Vagina (tissue), 2 donors: ENCODE measurements at regions not wholly inside any gene's neighbourhood (a gene's known extent, or its start where the extent isn't known, plus 50 kb on each side); places are given as distances from the start of the nearest gene placed in this dataset.

Experiments used
- DNase-seq, 2 donors: peaks; one replicate each; pipeline ENCODE4 v3.0.0-alpha.2; 2017; ENCODE audit errors: extremely low spot score in 2 of 2
- H3K27ac ChIP-seq: fragments of 200-600 bp; sonication (generic); one replicate; pipeline ENCODE4 v1.5.1; 2019
- H3K27me3 ChIP-seq: fragments of 200-600 bp; sonication (generic); one replicate; pipeline ENCODE4 v1.5.1; 2019
- H3K36me3 ChIP-seq, 2 donors: fragments of 200-600 bp; sonication (generic); one replicate each; pipeline ENCODE4 v1.5.1; 2017 to 2019
- H3K4me1 ChIP-seq: fragments of 200-600 bp; sonication (generic); one replicate; pipeline ENCODE4 v1.5.1; 2019
- H3K4me3 ChIP-seq, 2 donors: fragments of 200-600 bp; sonication (generic); 1 replicate in 1 of 2; 2 replicates in 1 of 2; pipeline ENCODE4 v1.5.1; 2016 to 2019
- H3K9me3 ChIP-seq: fragments of 200-600 bp; sonication (generic); one replicate; pipeline ENCODE4 v1.5.1; 2019
- POLR2A ChIP-seq, 2 donors: fragments of 450-650 bp; IDR thresholded peaks; one replicate each; pipeline ENCODE4 v1.6.1; 2017; ENCODE audit warnings: antibody characterized with exemption in 2 of 2, mild to moderate bottlenecking in 2 of 2, moderate library complexity in 2 of 2
- POLR2AphosphoS5 ChIP-seq, 2 donors: sonication (generic); formaldehyde crosslinking; IDR thresholded peaks; one replicate each; pipeline ENCODE4 v1.9.0; 2017; ENCODE audit warnings: antibody characterized with exemption in 2 of 2, mild to moderate bottlenecking in 2 of 2, low read depth in 1 of 2; ENCODE audit not compliant: insufficient read depth in 1 of 2
- intact Hi-C: fragments of 100-400 bp; cut with DNase I; formaldehyde crosslinking; loops from one replicate; pipeline ENCODE4 v1.15.1; 2023
- TF ChIP-seq, protein P1 (sequence below), 3 experiments: fragments of 450-650 bp in 2 of 3; fragments of 200-600 bp in 1 of 3; sonication (generic) in 1 of 3; IDR thresholded peaks; one replicate each; pipeline ENCODE4 v1.5.1; 2017 to 2019; ENCODE audit warnings: antibody characterized with exemption in 3 of 3, mild to moderate bottlenecking in 2 of 3, moderate library complexity in 2 of 3

DNA sequence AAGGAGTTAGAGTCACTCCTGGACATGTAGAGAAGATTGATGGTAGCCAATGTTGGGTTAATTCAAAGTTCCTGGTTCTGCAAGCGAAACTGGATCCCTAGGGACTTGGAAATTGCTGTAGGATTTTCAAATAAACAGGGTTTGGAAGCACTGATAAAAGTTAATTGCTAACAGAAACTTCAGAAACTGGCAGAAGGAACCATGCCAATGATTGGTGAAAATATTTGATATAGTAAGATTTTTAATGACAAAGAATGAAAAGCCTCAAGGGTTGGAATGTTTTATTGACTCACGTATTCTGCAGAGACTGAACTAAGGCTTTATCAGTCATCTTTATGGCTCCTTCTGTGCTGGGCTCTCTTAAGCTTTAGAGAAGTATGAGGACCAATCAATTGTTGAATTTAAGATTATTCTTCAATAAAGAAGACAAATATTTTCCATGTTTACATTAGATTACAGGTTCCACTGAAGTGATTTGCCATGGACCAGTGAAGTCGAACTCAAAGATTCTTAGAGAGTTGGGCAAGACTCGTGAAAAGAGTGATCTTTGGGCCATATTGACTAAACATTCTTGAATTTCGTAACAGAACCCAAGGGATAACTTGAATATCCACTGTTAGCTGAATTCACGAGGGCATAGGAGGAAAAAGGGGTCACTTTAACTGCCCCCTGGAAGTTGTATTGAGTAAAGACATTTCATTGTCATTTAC lies 371.4 kb downstream of the HDGFL1 start:
- Histone ChIP-seq H3K36me3 (no peaks in the 10 kb centered on the region), H3K4me3 (no peak overlapping the region), H3K27ac (no peak overlapping the region), H3K27me3 (no peaks in the 10 kb centered on the region), H3K4me1 (peaks cover 16% of the 10 kb centered on the region), H3K9me3 (no peaks in the 10 kb centered on the region)
- intact Hi-C loops, result no loop called here
- TF ChIP-seq POLR2AphosphoS5 (IDR thresholded peaks at IDR 0.05; ENCODE audit: insufficient read depth in 1 of 2, low read depth in 1 of 2), result no peak
- TF ChIP-seq, protein P1, sequence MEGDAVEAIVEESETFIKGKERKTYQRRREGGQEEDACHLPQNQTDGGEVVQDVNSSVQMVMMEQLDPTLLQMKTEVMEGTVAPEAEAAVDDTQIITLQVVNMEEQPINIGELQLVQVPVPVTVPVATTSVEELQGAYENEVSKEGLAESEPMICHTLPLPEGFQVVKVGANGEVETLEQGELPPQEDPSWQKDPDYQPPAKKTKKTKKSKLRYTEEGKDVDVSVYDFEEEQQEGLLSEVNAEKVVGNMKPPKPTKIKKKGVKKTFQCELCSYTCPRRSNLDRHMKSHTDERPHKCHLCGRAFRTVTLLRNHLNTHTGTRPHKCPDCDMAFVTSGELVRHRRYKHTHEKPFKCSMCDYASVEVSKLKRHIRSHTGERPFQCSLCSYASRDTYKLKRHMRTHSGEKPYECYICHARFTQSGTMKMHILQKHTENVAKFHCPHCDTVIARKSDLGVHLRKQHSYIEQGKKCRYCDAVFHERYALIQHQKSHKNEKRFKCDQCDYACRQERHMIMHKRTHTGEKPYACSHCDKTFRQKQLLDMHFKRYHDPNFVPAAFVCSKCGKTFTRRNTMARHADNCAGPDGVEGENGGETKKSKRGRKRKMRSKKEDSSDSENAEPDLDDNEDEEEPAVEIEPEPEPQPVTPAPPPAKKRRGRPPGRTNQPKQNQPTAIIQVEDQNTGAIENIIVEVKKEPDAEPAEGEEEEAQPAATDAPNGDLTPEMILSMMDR (IDR thresholded peaks at IDR 0.05), result no peak
- TF ChIP-seq POLR2A (IDR thresholded peaks at IDR 0.05), result no peak
- no peak for DNase-seq

DNA sequence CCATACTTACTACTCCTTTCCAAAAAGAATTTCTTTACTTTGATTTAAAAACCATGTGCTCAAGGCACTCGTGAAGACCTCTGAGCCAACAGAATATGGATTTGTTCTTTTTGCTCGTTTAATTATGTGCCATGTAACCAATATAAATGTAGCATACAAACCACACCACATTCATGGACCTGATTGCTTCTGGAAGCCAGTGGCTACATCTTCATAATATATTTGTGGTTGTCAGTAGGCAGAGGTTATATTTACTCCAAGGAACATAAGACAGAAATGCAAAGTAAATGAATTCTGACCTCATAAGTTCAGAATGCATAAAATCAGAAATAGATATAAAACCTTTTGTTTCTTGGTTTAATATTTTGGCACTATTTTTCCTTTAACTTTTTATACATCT lies 373.0 kb downstream of the HDGFL1 start:
- no peaks in the 10 kb centered on the region for H3K36me3 ChIP-seq
- no peak for DNase-seq
- intact Hi-C loops, result no loop called here
- TF ChIP-seq, protein P1 (IDR thresholded peaks at IDR 0.05), result no peak
- TF ChIP-seq POLR2A (IDR thresholded peaks at IDR 0.05) (no peak), POLR2AphosphoS5 (IDR thresholded peaks at IDR 0.05; ENCODE audit: insufficient read depth in 1 of 2, low read depth in 1 of 2) (no peak)
- no peak overlapping the region for H3K27ac ChIP-seq
- peaks cover 16% of the 10 kb centered on the region for H3K4me1 ChIP-seq
- no peak overlapping the region for H3K4me3 ChIP-seq
- no peaks in the 10 kb centered on the region for H3K9me3 ChIP-seq
- H3K27me3 ChIP-seq, result no peaks in the 10 kb centered on the region

DNA sequence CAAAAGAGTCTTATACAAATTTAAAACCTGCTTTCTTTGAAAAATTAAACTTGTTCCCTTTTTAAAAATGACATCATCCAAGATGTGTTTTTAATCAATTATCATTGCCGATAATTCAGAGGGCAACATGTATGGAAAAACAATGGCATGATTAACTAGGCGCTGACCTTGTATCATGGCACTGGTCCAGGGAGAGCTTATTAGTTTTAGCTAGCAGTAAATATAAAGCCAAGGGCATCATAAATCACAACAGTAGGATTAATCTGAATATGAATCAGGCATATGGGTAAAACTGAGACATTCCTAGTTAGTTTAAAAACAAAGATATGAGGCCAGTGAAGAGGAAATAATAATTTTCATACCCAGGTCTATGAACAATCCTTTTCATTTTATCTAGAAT lies 374.0 kb downstream of the HDGFL1 start:
- intact Hi-C loops, result no loop called here
- no peak overlapping the region for H3K27ac ChIP-seq
- H3K27me3 ChIP-seq, result no peaks in the 10 kb centered on the region
- peaks cover 16% of the 10 kb centered on the region for H3K4me1 ChIP-seq
- H3K36me3 ChIP-seq, result no peaks in the 10 kb centered on the region
- no peaks in the 10 kb centered on the region for H3K9me3 ChIP-seq
- TF ChIP-seq, protein P1 (IDR thresholded peaks at IDR 0.05), result no peak
- no peak for TF ChIP-seq POLR2A (IDR thresholded peaks at IDR 0.05)
- no peak for TF ChIP-seq POLR2AphosphoS5 (IDR thresholded peaks at IDR 0.05; ENCODE audit: insufficient read depth in 1 of 2, low read depth in 1 of 2)
- DNase-seq, result no peak
- no peak overlapping the region for H3K4me3 ChIP-seq

DNA sequence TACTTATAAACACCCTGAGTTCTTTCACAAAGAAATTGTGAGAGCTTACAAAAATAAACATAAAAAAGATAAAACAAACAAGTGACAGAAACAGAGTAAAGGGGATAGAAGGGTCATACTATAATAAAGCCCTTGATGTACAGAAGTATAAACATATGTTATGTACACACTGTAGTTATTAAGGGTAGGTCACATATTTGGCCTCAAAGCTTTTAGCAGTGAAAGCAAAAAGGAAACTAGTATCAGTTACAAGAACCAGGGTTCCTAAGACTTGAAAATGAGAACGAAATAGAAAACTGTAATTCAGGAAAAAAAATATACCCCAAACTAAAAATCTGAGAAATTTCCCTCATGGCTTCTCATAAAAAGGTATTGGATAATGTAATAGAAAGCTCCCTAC lies 380.6 kb downstream of the HDGFL1 start:
- no peak for DNase-seq
- H3K4me3 ChIP-seq, result no peak overlapping the region
- no peak overlapping the region for H3K27ac ChIP-seq
- intact Hi-C loops, result no loop called here
- TF ChIP-seq POLR2A (IDR thresholded peaks at IDR 0.05) (no peak), POLR2AphosphoS5 (IDR thresholded peaks at IDR 0.05; ENCODE audit: insufficient read depth in 1 of 2, low read depth in 1 of 2) (no peak)
- TF ChIP-seq, protein P1 (IDR thresholded peaks at IDR 0.05), result no peak
- H3K4me1 ChIP-seq, result peaks cover 5% of the 10 kb centered on the region
- H3K9me3 ChIP-seq, result no peaks in the 10 kb centered on the region
- H3K27me3 ChIP-seq, result no peaks in the 10 kb centered on the region
- H3K36me3 ChIP-seq, result no peaks in the 10 kb centered on the region

DNA sequence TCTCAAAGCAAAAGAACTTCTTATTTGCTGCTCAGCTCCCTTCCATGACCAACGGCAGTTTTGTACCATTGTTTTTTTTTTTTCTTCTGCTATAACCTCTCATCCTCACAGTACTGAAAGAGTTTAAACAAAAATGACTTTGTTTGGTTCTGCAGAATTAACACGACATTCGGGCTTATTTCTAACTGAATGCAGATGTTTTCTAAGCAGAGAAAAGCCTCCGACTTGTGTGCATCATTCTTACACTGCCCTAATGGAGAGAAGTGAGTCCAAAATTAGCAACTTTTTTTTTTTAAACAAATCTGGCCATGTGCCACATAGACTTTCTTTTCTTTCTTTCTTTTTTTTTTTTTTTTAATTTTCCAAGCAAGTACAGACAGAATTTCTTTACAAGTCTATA lies 382.7 kb downstream of the HDGFL1 start:
- Histone ChIP-seq H3K36me3 (no peaks in the 10 kb centered on the region), H3K9me3 (no peaks in the 10 kb centered on the region), H3K27me3 (no peaks in the 10 kb centered on the region), H3K27ac (no peak overlapping the region), H3K4me3 (no peak overlapping the region), H3K4me1 (peaks cover 13% of the 10 kb centered on the region)
- TF ChIP-seq POLR2A (IDR thresholded peaks at IDR 0.05) (no peak), POLR2AphosphoS5 (IDR thresholded peaks at IDR 0.05; ENCODE audit: insufficient read depth in 1 of 2, low read depth in 1 of 2) (no peak)
- TF ChIP-seq, protein P1 (IDR thresholded peaks at IDR 0.05), result no peak
- intact Hi-C loops, result no loop called here
- no peak for DNase-seq
